ENCODE measurements at regions not wholly inside any gene's neighbourhood (a gene's known extent, or its start where the extent isn't known, plus 50 kb on each side); places are given as distances from the start of the nearest gene placed in this dataset.

DNA sequence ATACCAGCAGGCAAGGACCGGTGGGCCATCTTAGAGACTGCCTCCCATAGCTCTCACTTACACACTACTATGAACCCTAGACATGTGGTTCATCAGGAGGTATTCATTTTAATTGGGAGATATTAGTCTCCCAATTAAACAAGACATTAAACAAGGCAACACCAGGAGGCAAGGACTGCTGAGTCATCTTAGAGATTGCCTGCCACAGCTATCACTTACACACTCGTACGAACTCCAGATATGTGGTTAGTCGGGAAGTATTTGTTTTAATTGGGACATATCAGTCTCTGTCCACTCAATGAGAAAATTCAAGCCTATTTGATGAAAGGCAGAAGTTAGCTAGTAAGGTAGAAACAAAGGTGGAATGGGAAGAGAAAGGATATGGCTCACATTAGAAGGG lies 343.9 kb downstream of the NFIB start:
- TF ChIP-seq, protein P1, sequence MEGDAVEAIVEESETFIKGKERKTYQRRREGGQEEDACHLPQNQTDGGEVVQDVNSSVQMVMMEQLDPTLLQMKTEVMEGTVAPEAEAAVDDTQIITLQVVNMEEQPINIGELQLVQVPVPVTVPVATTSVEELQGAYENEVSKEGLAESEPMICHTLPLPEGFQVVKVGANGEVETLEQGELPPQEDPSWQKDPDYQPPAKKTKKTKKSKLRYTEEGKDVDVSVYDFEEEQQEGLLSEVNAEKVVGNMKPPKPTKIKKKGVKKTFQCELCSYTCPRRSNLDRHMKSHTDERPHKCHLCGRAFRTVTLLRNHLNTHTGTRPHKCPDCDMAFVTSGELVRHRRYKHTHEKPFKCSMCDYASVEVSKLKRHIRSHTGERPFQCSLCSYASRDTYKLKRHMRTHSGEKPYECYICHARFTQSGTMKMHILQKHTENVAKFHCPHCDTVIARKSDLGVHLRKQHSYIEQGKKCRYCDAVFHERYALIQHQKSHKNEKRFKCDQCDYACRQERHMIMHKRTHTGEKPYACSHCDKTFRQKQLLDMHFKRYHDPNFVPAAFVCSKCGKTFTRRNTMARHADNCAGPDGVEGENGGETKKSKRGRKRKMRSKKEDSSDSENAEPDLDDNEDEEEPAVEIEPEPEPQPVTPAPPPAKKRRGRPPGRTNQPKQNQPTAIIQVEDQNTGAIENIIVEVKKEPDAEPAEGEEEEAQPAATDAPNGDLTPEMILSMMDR (conservative IDR thresholded peaks at IDR 0.05; ENCODE audit: low read length): no peak
- no peak for TF ChIP-seq EZH2phosphoT487 (IDR thresholded peaks at IDR 0.05; ENCODE audit: borderline replicate concordance, low read depth, low read length)

Data from OCI-LY7 (cell line).